Neuronal stem cell (in vitro differentiated cells): ENCODE measurements at regions not wholly inside any gene's neighbourhood (a gene's known extent, or its start where the extent isn't known, plus 50 kb on each side); places are given as distances from the start of the nearest gene placed in this dataset.

Experiments
- DNase-seq: peaks from one replicate; pipeline ENCODE4 v3.0.0-alpha.2; 2013; ENCODE audit warnings: low spot score
- H2AFZ ChIP-seq: one replicate; pipeline ENCODE4 v1.6.1; 2013; ENCODE audit warnings: mild to moderate bottlenecking, low read length, inconsistent platforms
- H2AK5ac ChIP-seq: 2 replicates; pipeline ENCODE4 v1.6.1; 2013; ENCODE audit warnings: low read depth, mild to moderate bottlenecking, inconsistent platforms, low read length, moderate library complexity, mixed read lengths
- H2BK120ac ChIP-seq: 2 replicates; pipeline ENCODE4 v1.6.1; 2013; ENCODE audit warnings: low read depth, mild to moderate bottlenecking, inconsistent platforms, low read length, moderate library complexity, mixed read lengths
- H2BK12ac ChIP-seq: one replicate; pipeline ENCODE4 v1.6.1; 2013; ENCODE audit warnings: low read length, inconsistent platforms
- H2BK15ac ChIP-seq: 2 replicates; pipeline ENCODE4 v1.6.1; 2013; ENCODE audit warnings: mild to moderate bottlenecking, low read length, inconsistent platforms, mixed read lengths
- H2BK5ac ChIP-seq: one replicate; pipeline ENCODE4 v1.6.1; 2013; ENCODE audit warnings: inconsistent platforms, mild to moderate bottlenecking, low read length, moderate library complexity
- H3K14ac ChIP-seq: one replicate; pipeline ENCODE4 v1.6.1; 2013; ENCODE audit warnings: low read length, inconsistent platforms
- H3K18ac ChIP-seq: 2 replicates; pipeline ENCODE4 v1.6.1; 2013; ENCODE audit warnings: low read length, inconsistent platforms
- H3K23ac ChIP-seq: 2 replicates; pipeline ENCODE4 v1.6.1; 2013; ENCODE audit warnings: low read depth, mild to moderate bottlenecking, mixed read lengths, low read length, inconsistent platforms; ENCODE audit not compliant: poor library complexity
- H3K27ac ChIP-seq: replicated peaks from 3 replicates; pipeline ENCODE4 v1.5.1; 2013; ENCODE audit warnings: low read length, inconsistent platforms
- H3K27me3 ChIP-seq, 3 experiments: 2 replicates each; pipeline ENCODE4 v1.6.1; 2013; ENCODE audit warnings: low read length in 3 of 3, mild to moderate bottlenecking in 2 of 3, inconsistent platforms in 1 of 3, low read depth in 1 of 3, mixed read lengths in 1 of 3, moderate library complexity in 1 of 3; ENCODE audit not compliant: control insufficient read depth in 3 of 3, insufficient read depth in 3 of 3
- H3K36me3 ChIP-seq, 2 donors: replicated peaks in 1 of 2; 2 replicates each; pipeline ENCODE4 v1.6.1; 2013; ENCODE audit warnings: low read length in 2 of 2; ENCODE audit not compliant: control insufficient read depth in 2 of 2, insufficient read depth in 2 of 2
- H3K4ac ChIP-seq: 2 replicates; pipeline ENCODE4 v1.6.1; 2013; ENCODE audit warnings: inconsistent platforms, mild to moderate bottlenecking, low read length, moderate library complexity
- H3K4me1 ChIP-seq, 2 donors: 1 replicate in 1 of 2; 2 replicates in 1 of 2; pipeline ENCODE4 v1.6.1; 2013; ENCODE audit warnings: low read length in 2 of 2, low read depth in 1 of 2; ENCODE audit not compliant: control insufficient read depth in 2 of 2, insufficient read depth in 1 of 2
- H3K4me2 ChIP-seq: one replicate; pipeline ENCODE4 v1.6.1; 2013; ENCODE audit warnings: mild to moderate bottlenecking, low read length, inconsistent platforms; ENCODE audit not compliant: insufficient read depth, poor library complexity, severe bottlenecking
- H3K4me3 ChIP-seq, 2 donors: 2 replicates each; pipeline ENCODE4 v1.5.1; 2013; ENCODE audit warnings: low read length in 2 of 2, mild to moderate bottlenecking in 2 of 2, inconsistent platforms in 1 of 2, moderate library complexity in 1 of 2
- H3K79me1 ChIP-seq: one replicate; pipeline ENCODE4 v1.6.1; 2013; ENCODE audit warnings: low read depth, mild to moderate bottlenecking, inconsistent platforms, low read length, moderate library complexity
- H3K9ac ChIP-seq: one replicate; pipeline ENCODE4 v1.6.1; 2013; ENCODE audit warnings: mild to moderate bottlenecking, low read depth, low read length, inconsistent platforms; ENCODE audit not compliant: poor library complexity
- H3K9me3 ChIP-seq, 2 donors: replicated peaks in 1 of 2; 2 replicates each; pipeline versions ENCODE3 to v1.6.1; 2013; ENCODE audit warnings: low read length in 2 of 2, mild to moderate bottlenecking in 2 of 2, inconsistent platforms in 1 of 2, low read depth in 1 of 2, mixed read lengths in 1 of 2, moderate library complexity in 1 of 2; ENCODE audit not compliant: control insufficient read depth in 2 of 2, insufficient read depth in 1 of 2
- H4K8ac ChIP-seq: one replicate; pipeline ENCODE4 v1.6.1; 2013; ENCODE audit warnings: low read depth, mild to moderate bottlenecking, inconsistent platforms, low read length, moderate library complexity
- H4K91ac ChIP-seq: one replicate; pipeline ENCODE4 v1.6.1; 2013; ENCODE audit warnings: low read length, low read depth, mild to moderate bottlenecking, inconsistent platforms; ENCODE audit not compliant: poor library complexity
- WGBS, 2 donors: extraction: QIAGEN DNeasy Blood & Tissue Kit; methylation state at CpG; one replicate each; pipeline ENCODE4 v1.1.7; 2013; ENCODE audit warnings: missing lambda C conversion rate in 2 of 2, mixed read lengths in 1 of 2; ENCODE audit not compliant: insufficient read length in 2 of 2, insufficient replicate concordance in 1 of 2; ENCODE audit errors: extremely low coverage in 2 of 2; 5-methylcytosine and 5-hydroxymethylcytosine counted together

- no peak overlapping the region for H2BK5ac ChIP-seq
- no peak overlapping the region for H3K27ac ChIP-seq
- H3K18ac ChIP-seq: no peak overlapping the region
- H3K9me3 ChIP-seq: no peaks in the 10 kb centered on the region
- no peaks in the 10 kb centered on the region for H3K36me3 ChIP-seq
- WGBS, 2 donors: no CpG with 5 or more reads among the region's 10 CpGs
- H3K79me1 ChIP-seq: no peaks in the 10 kb centered on the region
- no peak overlapping the region for H2BK120ac ChIP-seq
- no peak overlapping the region for H2BK15ac ChIP-seq
- H4K8ac ChIP-seq: no peak overlapping the region
- H2BK12ac ChIP-seq: no peak overlapping the region
- H4K91ac ChIP-seq: no peak overlapping the region
- H3K9ac ChIP-seq: no peak overlapping the region
- no peak overlapping the region for H2AK5ac ChIP-seq
- no peak for DNase-seq
- H3K4me2 ChIP-seq: no peak overlapping the region
- H3K27me3 ChIP-seq: peaks cover 0 to 11% (median 0%) of the 10 kb centered on the region in 3 experiments
- H3K4ac ChIP-seq: no peak overlapping the region
- no peak overlapping the region for H3K23ac ChIP-seq
- H2AFZ ChIP-seq: no peak overlapping the region
- H3K4me3 ChIP-seq: no peak overlapping the region
- H3K14ac ChIP-seq: no peak overlapping the region
- H3K4me1 ChIP-seq: peaks cover 0 to 2% of the 10 kb centered on the region in 2 donors
These were observed 144.9 kb upstream of the SOX1 start for GRCh38 chr13:111922086-111922485.

- Histone ChIP-seq H2BK120ac (no peak overlapping the region), H3K27ac (no peak overlapping the region), H3K4ac (no peak overlapping the region), H2AFZ (no peak overlapping the region), H3K27me3 (peaks cover 0 to 16% (median 0%) of the 10 kb centered on the region in 3 experiments), H3K9ac (no peak overlapping the region), H3K4me1 (peaks cover 0 to 2% of the 10 kb centered on the region in 2 donors), H4K91ac (no peak overlapping the region), H2BK12ac (no peak overlapping the region), H3K23ac (no peak overlapping the region), H3K79me1 (no peaks in the 10 kb centered on the region), H2AK5ac (no peak overlapping the region), H3K18ac (peak overlapping the region; percentile 26), H2BK15ac (no peak overlapping the region), H4K8ac (no peak overlapping the region), H3K4me3 (no peak overlapping the region), H3K9me3 (no peaks in the 10 kb centered on the region), H3K36me3 (no peaks in the 10 kb centered on the region), H3K14ac (no peak overlapping the region), H2BK5ac (no peak overlapping the region), H3K4me2 (no peak overlapping the region)
- DNase-seq: no peak
- WGBS, 2 donors: no CpG with 5 or more reads among the region's 5 CpGs
These were observed 143.5 kb upstream of the SOX1 start for GRCh38 chr13:111923439-111923838.

GRCh38 chr13:111923991-111924677 lies 142.8 kb upstream of the SOX1 start:
- Histone ChIP-seq H3K18ac (peak overlapping the region; percentile 48), H3K9ac (no peak overlapping the region), H3K79me1 (no peaks in the 10 kb centered on the region), H2BK120ac (no peak overlapping the region), H3K4me3 (no peak overlapping the region), H3K4me2 (no peak overlapping the region), H2BK12ac (no peak overlapping the region), H2BK15ac (no peak overlapping the region), H2BK5ac (no peak overlapping the region), H3K4ac (no peak overlapping the region), H3K9me3 (no peaks in the 10 kb centered on the region), H3K23ac (no peak overlapping the region), H3K36me3 (no peaks in the 10 kb centered on the region), H4K91ac (no peak overlapping the region), H3K27me3 (peaks cover 0 to 17% (median 0%) of the 10 kb centered on the region in 3 experiments), H2AK5ac (no peak overlapping the region), H4K8ac (no peak overlapping the region), H2AFZ (no peak overlapping the region), H3K14ac (no peak overlapping the region), H3K27ac (no peak overlapping the region), H3K4me1 (peaks cover 0 to 2% of the 10 kb centered on the region in 2 donors)
- no peak for DNase-seq
- no CpG with 5 or more reads among the region's 15 CpGs for WGBS, 2 donors

GRCh38 chr13:111924678-111925075 lies 142.3 kb upstream of the SOX1 start:
- Histone ChIP-seq H4K91ac (no peak overlapping the region), H3K27ac (no peak overlapping the region), H2AK5ac (no peak overlapping the region), H4K8ac (no peak overlapping the region), H3K4ac (no peak overlapping the region), H3K27me3 (peaks cover 0 to 17% (median 0%) of the 10 kb centered on the region in 3 experiments), H3K4me3 (no peak overlapping the region), H2BK120ac (no peak overlapping the region), H3K14ac (no peak overlapping the region), H3K9ac (no peak overlapping the region), H2BK15ac (no peak overlapping the region), H2BK12ac (no peak overlapping the region), H2AFZ (no peak overlapping the region), H3K36me3 (no peaks in the 10 kb centered on the region), H3K4me2 (no peak overlapping the region), H3K4me1 (peaks cover 0 to 2% of the 10 kb centered on the region in 2 donors), H2BK5ac (no peak overlapping the region), H3K18ac (peak overlapping the region; percentile 48), H3K79me1 (no peaks in the 10 kb centered on the region), H3K9me3 (no peaks in the 10 kb centered on the region), H3K23ac (no peak overlapping the region)
- whole genome bisulfite sequencing, 2 donors: no CpG with 5 or more reads among the region's 6 CpGs
- no peak for DNase-seq
